K562 (cell line): ENCODE measurements at regions not wholly inside any gene's neighbourhood (a gene's known extent, or its start where the extent isn't known, plus 50 kb on each side); places are given as distances from the start of the nearest gene placed in this dataset.

ENCODE experiments used
- ATAC-seq: fragments of 200-7000 bp; cut with Tn5 transposase; 3 replicates; pipeline ENCODE4 v1.9.1; 2020; ENCODE audit warnings: moderate library complexity
- BruUV-seq: library from RNA; stranded (reverse); fragments of 400-500 nt; replicated peaks from 2 replicates; lab custom pipeline; 2021; lab: Mats Ljungman, UMichigan
- CTCF ChIA-PET: fragments of 300-600 bp; formaldehyde crosslinking; extraction: SDS; loops from one replicate; lab custom pipeline; 2021; ENCODE audit warnings: low intra/inter-chr PET ratio; lab: Yijun Ruan, JAX
- POLR2A ChIA-PET: fragments of 300-600, 350-650 bp; sonication (Branson Sonifier 250); formaldehyde crosslinking; extraction: SDS; loops from one replicate; lab custom pipeline; 2021; ENCODE audit warnings: antibody characterized with exemption, inconsistent platforms; lab: Yijun Ruan, JAX
- DNase-seq, 4 experiments: peaks; one replicate each; pipeline versions ENCODE4 v3.0.0 to v3.0.0-alpha.2; 2011 to 2018; ENCODE audit warnings: low spot score in 3 of 4, mixed read lengths in 3 of 4; ENCODE audit errors: extremely low read depth in 1 of 4
- FAIRE-seq: peaks from 2 replicates; lab custom pipeline; 2011; peaks lifted over from hg19 to GRCh38; lab: Jason Lieb, UNC
- H2AFZ ChIP-seq: 2 replicates; pipeline ENCODE4 v1.6.0; 2011; ENCODE audit warnings: low read depth, low read length, control low read depth, inconsistent platforms
- H3K27ac ChIP-seq: fragments of 200-600 bp; 3 replicates; pipeline ENCODE4 v1.8.0; 2011; ENCODE audit warnings: low read depth, mild to moderate bottlenecking, control low read depth, inconsistent platforms, low read length, moderate library complexity, mixed read lengths; ENCODE audit errors: extremely low read depth
- H3K27me3 ChIP-seq, 2 experiments: fragments of 300-600 bp in 1 of 2; 2 replicates in 1 of 2; 3 replicates in 1 of 2; pipeline versions ENCODE4 v1.6.0 to v1.8.0; 2011; ENCODE audit warnings: inconsistent platforms in 2 of 2, low read length in 2 of 2, mild to moderate bottlenecking in 1 of 2, mixed read lengths in 1 of 2, moderate library complexity in 1 of 2; ENCODE audit not compliant: control insufficient read depth in 2 of 2, insufficient read depth in 2 of 2
- H3K36me3 ChIP-seq: fragments of 300-600 bp; 3 replicates; pipeline ENCODE4 v1.8.0; 2011; ENCODE audit warnings: mild to moderate bottlenecking, low read length, inconsistent platforms; ENCODE audit not compliant: control insufficient read depth, insufficient read depth
- H3K4me1 ChIP-seq, 2 experiments: fragments of 200-600 bp in 1 of 2; replicated peaks in 1 of 2; 2 replicates in 1 of 2; 3 replicates in 1 of 2; pipeline versions ENCODE4 v1.5.1 to v1.8.0; 2011; ENCODE audit warnings: inconsistent platforms in 2 of 2, low read length in 2 of 2, mild to moderate bottlenecking in 1 of 2, mixed read lengths in 1 of 2, moderate library complexity in 1 of 2; ENCODE audit not compliant: control insufficient read depth in 2 of 2, insufficient read depth in 2 of 2
- H3K4me2 ChIP-seq: 2 replicates; pipeline ENCODE4 v1.6.1; 2011; ENCODE audit warnings: low read length, control low read depth, inconsistent platforms, mixed read lengths; ENCODE audit not compliant: insufficient read depth
- H3K4me3 ChIP-seq: fragments of 200-600 bp; sonication (generic), shearing (Covaris generic); 2 replicates; pipeline ENCODE4 v1.5.1; 2016; ENCODE audit warnings: control low read depth, inconsistent platforms
- H3K79me2 ChIP-seq: fragments of 200-600 bp; 3 replicates; pipeline ENCODE4 v1.8.0; 2011; ENCODE audit warnings: low read length, inconsistent platforms; ENCODE audit not compliant: control insufficient read depth, insufficient read depth
- H3K9ac ChIP-seq, 2 experiments: 2 replicates each; pipeline versions ENCODE4 v1.6.0 to v1.6.1; 2011; ENCODE audit warnings: low read depth in 2 of 2, low read length in 2 of 2, control low read depth in 1 of 2, inconsistent platforms in 1 of 2, mild to moderate bottlenecking in 1 of 2, mixed read lengths in 1 of 2; ENCODE audit not compliant: insufficient read depth in 1 of 2
- H3K9me1 ChIP-seq: one replicate; pipeline ENCODE4 v1.6.0; 2011; ENCODE audit warnings: inconsistent platforms, mild to moderate bottlenecking, low read length, moderate library complexity; ENCODE audit not compliant: control insufficient read depth, insufficient read depth
- H3K9me3 ChIP-seq: replicated peaks from 2 replicates; pipeline ENCODE4 v1.5.1; 2011; ENCODE audit warnings: low read depth, low read length, inconsistent platforms; ENCODE audit not compliant: control insufficient read depth, insufficient read depth
- H4K20me1 ChIP-seq: replicated peaks from 2 replicates; pipeline ENCODE4 v1.6.1; 2011; ENCODE audit warnings: low read length, inconsistent platforms, mixed read lengths; ENCODE audit not compliant: control insufficient read depth, insufficient read depth
- ARID1B ChIP-seq: fragments of 450-650 bp; IDR thresholded peaks from 2 replicates; pipeline ENCODE4 v1.6.1; 2016; ENCODE audit warnings: antibody characterized with exemption, mild to moderate bottlenecking, inconsistent platforms
- BCL6 ChIP-seq: fragments of 250-450 bp; sonication (Bioruptor Pico); IDR thresholded peaks from 2 replicates; pipeline ENCODE4 v1.4.0; 2020
- CEBPG ChIP-seq, 3 experiments: fragments of 200-800 bp in 1 of 3; sonication (Bioruptor generic) in 1 of 3; sonication (generic) in 1 of 3; formaldehyde crosslinking in 1 of 3; IDR thresholded peaks in 2 of 3; conservative IDR thresholded peaks in 1 of 3; 2 replicates each; pipeline versions ENCODE4 v1.6.1 to v1.8.0; 2016 to 2022; ENCODE audit warnings: missing compliant biosample characterization in 2 of 3, missing genetic modification characterization in 2 of 3, mild to moderate bottlenecking in 1 of 3, missing genetic modification reagents in 1 of 3
- CHD2 ChIP-seq: IDR thresholded peaks from 2 replicates; pipeline ENCODE4 v1.6.1; 2011; ENCODE audit warnings: low read depth, low read length
- FOXM1 ChIP-seq, 2 experiments: fragments of 450-650 bp in 1 of 2; sonication (generic) in 1 of 2; formaldehyde crosslinking in 1 of 2; IDR thresholded peaks; 2 replicates each; pipeline versions ENCODE4 v1.6.1 to v1.9.0; 2017 to 2022; ENCODE audit warnings: low read depth in 2 of 2, mild to moderate bottlenecking in 2 of 2, missing genetic modification reagents in 1 of 2, moderate library complexity in 1 of 2
- MAFF ChIP-seq: IDR thresholded peaks from 2 replicates; pipeline ENCODE4 v1.6.1; 2012; ENCODE audit warnings: low read length, improper control_type of control experiment
- SMARCA4 ChIP-seq: fragments of 450-650 bp; IDR thresholded peaks from 2 replicates; pipeline ENCODE4 v1.6.1; 2016
- SOX6 ChIP-seq: fragments of 450-650 bp; IDR thresholded peaks from 2 replicates; pipeline ENCODE4 v1.6.1; 2014; ENCODE audit warnings: mild to moderate bottlenecking
- ZBED1 ChIP-seq: IDR thresholded peaks from 2 replicates; pipeline ENCODE4 v1.6.1; 2014
- ZBTB49 ChIP-seq: sonication (generic); formaldehyde crosslinking; IDR thresholded peaks from 2 replicates; pipeline ENCODE4 v1.8.0; 2022; ENCODE audit warnings: missing genetic modification reagents, mild to moderate bottlenecking, borderline replicate concordance
- ZNF197 ChIP-seq: fragments of 200-800 bp; sonication (Bioruptor generic); IDR thresholded peaks from 2 replicates; pipeline ENCODE4 v1.6.1; 2016; ENCODE audit warnings: low read depth, missing genetic modification characterization, missing compliant biosample characterization
- ZNF76 ChIP-seq: fragments of 250-450 bp; sonication (Bioruptor Pico); IDR thresholded peaks from 2 replicates; pipeline ENCODE4 v1.4.0; 2020; ENCODE audit warnings: mild to moderate bottlenecking, moderate library complexity, borderline replicate concordance
- WGBS: fragments of 100-300 bp; shearing (Covaris generic); methylation state at CpG from one replicate; pipeline ENCODE4 v1.1.6; 2016; ENCODE audit warnings: low coverage, mixed read lengths; ENCODE audit not compliant: insufficient coverage; ENCODE audit errors: missing lambda C conversion rate; 5-methylcytosine and 5-hydroxymethylcytosine counted together
- in situ Hi-C: fragments of 300-500 bp; cut with MboI; formaldehyde crosslinking; loops from 4 replicates; pipeline ENCODE4 v1.15.0; 2018; ENCODE audit warnings: inconsistent platforms, mixed read lengths
- intact Hi-C: fragments of 100-400 bp; cut with micrococcal nuclease; formaldehyde crosslinking; loops from 2 replicates; pipeline ENCODE4 v1.14.2; 2022

GRCh38 chr6:50925548-50925947, 106.9 kb downstream of the TFAP2B start (continued):
- TF ChIP-seq ZBTB49 (CRISPR knock-in tag) (no peak), SMARCA4 (0 out of 2 replicates have a peak, but pooled peaks have one; percentile 41), ZNF197 (CRISPR knock-in tag) (no peak), FOXM1 (IDR thresholded peaks at IDR 0.05; ENCODE audit: low read depth) (peak; percentile 68; the same call in 1 of the 2 replicates), FOXM1 (CRISPR knock-in tag; IDR thresholded peaks at IDR 0.05; ENCODE audit: low read depth) (no peak), SOX6 (0 out of 2 replicates have a peak, but pooled peaks have one; percentile 21), ZNF76 (CRISPR knock-in tag) (no peak), ARID1B (peak; percentile 52)

DNA sequence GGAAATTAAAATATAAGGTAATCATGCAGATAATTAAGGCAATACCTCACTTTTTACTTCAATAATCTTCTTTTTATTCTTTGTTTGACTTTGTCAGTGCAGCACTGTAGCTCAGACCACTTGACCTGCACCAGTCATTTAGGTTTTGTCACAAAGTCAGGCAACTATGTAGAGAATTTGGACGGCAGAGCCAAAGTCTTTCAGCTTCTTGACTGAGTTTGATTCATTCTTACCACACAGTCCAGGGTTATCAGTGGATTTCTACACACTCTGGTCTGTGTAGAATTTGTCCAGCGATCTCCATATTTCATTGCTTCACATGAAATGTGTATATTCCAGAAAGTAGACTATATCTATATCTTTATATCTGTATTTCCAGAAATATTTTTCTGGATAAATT, 107.3 kb downstream of the TFAP2B start:
- H3K4me3 ChIP-seq: no peak overlapping the region
- no peak overlapping the region for H3K9ac ChIP-seq
- CTCF ChIA-PET: no interaction called here
- H3K36me3 ChIP-seq: no peaks in the 10 kb centered on the region
- H3K4me2 ChIP-seq: no peak overlapping the region
- no TSS peak for BruUV-seq
- no peak for FAIRE-seq
- H3K27me3 ChIP-seq: no peaks in the 10 kb centered on the region
- H3K79me2 ChIP-seq: no peaks in the 10 kb centered on the region
- POLR2A ChIA-PET: interaction anchor here (0.6 to 0.9 kb wide), 2 partner anchors 20 to 334 kb away, joined by 3 read pairs; no protein-coding TSS in a partner anchor
- no peaks in the 10 kb centered on the region for H4K20me1 ChIP-seq
- WGBS: 20% methylated on average over 2 of the region's 2 CpGs
- peaks cover 0 to 3% of the 10 kb centered on the region in 2 experiments; a peak in 3 of 5 replicates for H3K4me1 ChIP-seq
- TF ChIP-seq CHD2 (no peak), BCL6 (CRISPR knock-in tag) (no peak), CEBPG (CRISPR knock-in tag; IDR thresholded peaks at IDR 0.05) (no peak), CEBPG (tag; conservative IDR thresholded peaks at IDR 0.05 in 1 of 2, IDR thresholded peaks at IDR 0.05 in 1 of 2) (no peak), ZBED1 (no peak), ARID1B (no peak), MAFF (no peak)
- in situ Hi-C loops (no loop called here), intact Hi-C loops (no loop called here)
- H3K9me1 ChIP-seq: no peaks in the 10 kb centered on the region
- no peak for DNase-seq
- peak; percentile 40; the same call in 2 of the 3 replicates for ATAC-seq
- H3K27ac ChIP-seq: no peak overlapping the region
- peaks cover 5% of the 10 kb centered on the region; the same call in 1 of the 2 replicates for H3K9me3 ChIP-seq
- H2AFZ ChIP-seq: peak overlapping the region; percentile 21; the same call in 1 of the 2 replicates
